HCT116 (cell line): ENCODE measurements at regions not wholly inside any gene's neighbourhood (a gene's known extent, or its start where the extent isn't known, plus 50 kb on each side); places are given as distances from the start of the nearest gene placed in this dataset.

ENCODE experiments used
- ATAC-seq: fragments of 200-7000 bp; cut with Tn5 transposase; 2 replicates; pipeline ENCODE4 v1.9.1; 2020; ENCODE audit warnings: mild to moderate bottlenecking, moderate library complexity
- BruUV-seq: library from RNA; stranded (reverse); fragments of 400-500 nt; replicated peaks from 2 replicates; lab custom pipeline; 2021; lab: Mats Ljungman, UMichigan
- CTCF ChIA-PET: fragments of 300-600 bp; sonication (Branson Sonifier 250); formaldehyde crosslinking; loops from one replicate; lab custom pipeline; 2021; ENCODE audit warnings: antibody characterized with exemption; lab: Charles Lee
- POLR2A ChIA-PET: fragments of 300-600, 350-600 bp; sonication (Branson Sonifier 250); formaldehyde crosslinking; loops from one replicate; lab custom pipeline; 2021; ENCODE audit warnings: antibody characterized with exemption; lab: Charles Lee
- RAD21 ChIA-PET, 2 experiments: fragments of 300-600 bp; sonication (Branson Sonifier 250); formaldehyde crosslinking; loops; one replicate each; lab custom pipeline; 2023; ENCODE audit warnings: low total read pairs in 2 of 2; ENCODE audit not compliant: uncharacterized antibody in 2 of 2, unreplicated experiment in 2 of 2, low non-redundant PET in 1 of 2; lab: Charles Lee
- DNase-seq: peaks from one replicate; pipeline ENCODE4 v3.0.0-alpha.2; 2010; ENCODE audit warnings: low read depth, low spot score
- H2AFZ ChIP-seq: fragments of 200-600 bp; shearing (Covaris generic), sonication (generic); 2 replicates; pipeline ENCODE4 v1.6.1; 2017; ENCODE audit warnings: low read depth, mixed run types, mixed read lengths, antibody characterized with exemption, low read length; ENCODE audit not compliant: poor library complexity, severe bottlenecking
- H3K27ac ChIP-seq: 2 replicates; pipeline ENCODE4 v1.5.1; 2012; ENCODE audit warnings: low read depth, low read length
- H3K27me3 ChIP-seq: fragments of 200-600 bp; sonication (generic); 2 replicates; pipeline ENCODE4 v1.6.1; 2016; ENCODE audit warnings: mixed run types, low read length, mixed read lengths; ENCODE audit not compliant: insufficient read depth
- H3K36me3 ChIP-seq, 2 experiments: fragments of 200-500 bp in 1 of 2; fragments of 200-600 bp in 1 of 2; sonication (Bioruptor generic) in 1 of 2; sonication (generic) in 1 of 2; 2 replicates each; pipeline versions ENCODE4 v1.5.1 to v1.6.1; 2014 to 2016; ENCODE audit warnings: low read length in 2 of 2, inconsistent platforms in 1 of 2, mixed read lengths in 1 of 2, mixed run types in 1 of 2; ENCODE audit not compliant: insufficient read depth in 2 of 2, control insufficient read depth in 1 of 2
- H3K4me1 ChIP-seq, 2 experiments: fragments of 200-600 bp in 1 of 2; sonication (generic) in 1 of 2; 2 replicates each; pipeline versions ENCODE4 v1.5.1 to v1.6.1; 2012 to 2017; ENCODE audit warnings: low read length in 2 of 2, inconsistent platforms in 1 of 2, mild to moderate bottlenecking in 1 of 2, mixed read lengths in 1 of 2, mixed run types in 1 of 2, moderate library complexity in 1 of 2; ENCODE audit not compliant: insufficient read depth in 2 of 2, control insufficient read depth in 1 of 2
- H3K4me2 ChIP-seq: fragments of 200-600 bp; sonication (generic); 2 replicates; pipeline ENCODE4 v1.6.1; 2017; ENCODE audit warnings: mixed run types, low read length, mixed read lengths
- H3K4me3 ChIP-seq, 2 experiments: fragments of 200-600 bp in 1 of 2; sonication (generic) in 1 of 2; replicated peaks in 1 of 2; 2 replicates each; pipeline ENCODE4 v1.5.1; 2011 to 2016; ENCODE audit warnings: low read length in 2 of 2, control low read depth in 1 of 2, low read depth in 1 of 2, mild to moderate bottlenecking in 1 of 2, mixed read lengths in 1 of 2, mixed run types in 1 of 2
- H3K79me2 ChIP-seq: fragments of 200-600 bp; sonication (generic); 2 replicates; pipeline ENCODE4 v1.6.1; 2017; ENCODE audit warnings: mild to moderate bottlenecking, mixed run types, low read length, moderate library complexity, mixed read lengths; ENCODE audit not compliant: insufficient read depth
- H3K9ac ChIP-seq: fragments of 200-600 bp; sonication (generic); 2 replicates; pipeline ENCODE4 v1.6.1; 2016; ENCODE audit warnings: low read length, mixed read lengths
- H3K9me2 ChIP-seq: fragments of 200-600 bp; sonication (generic), shearing (Covaris generic); 2 replicates; pipeline ENCODE4 v1.6.1; 2017; ENCODE audit warnings: mixed run types, mild to moderate bottlenecking, moderate library complexity; ENCODE audit not compliant: insufficient read depth
- H3K9me3 ChIP-seq, 2 experiments: fragments of 200-500 bp in 1 of 2; fragments of 200-600 bp in 1 of 2; sonication (Bioruptor generic) in 1 of 2; sonication (generic) in 1 of 2; 2 replicates each; pipeline ENCODE4 v1.6.1; 2014 to 2017; ENCODE audit warnings: low read length in 2 of 2, mixed read lengths in 2 of 2, inconsistent platforms in 1 of 2, low read depth in 1 of 2, mild to moderate bottlenecking in 1 of 2, mixed run types in 1 of 2, moderate library complexity in 1 of 2; ENCODE audit not compliant: control insufficient read depth in 1 of 2, insufficient read depth in 1 of 2
- H4K20me1 ChIP-seq: fragments of 200-600 bp; sonication (generic), shearing (Covaris generic); 2 replicates; pipeline ENCODE4 v1.6.1; 2017; ENCODE audit warnings: mixed run types, mild to moderate bottlenecking, moderate library complexity; ENCODE audit not compliant: insufficient read depth
- CBX3 ChIP-seq: IDR thresholded peaks from 2 replicates; pipeline ENCODE4 v1.6.1; 2012; ENCODE audit warnings: low read depth
- CEBPB ChIP-seq: IDR thresholded peaks from 2 replicates; pipeline ENCODE4 v1.6.1; 2012; ENCODE audit warnings: low read depth
- CTCF ChIP-seq, 3 experiments: fragments of 200-600 bp in 1 of 3; sonication (generic) in 1 of 3; IDR thresholded peaks in 2 of 3; conservative IDR thresholded peaks in 1 of 3; 2 replicates each; pipeline ENCODE4 v1.5.1; 2012 to 2017; ENCODE audit warnings: low read depth in 2 of 3, low read length in 2 of 3, antibody characterized with exemption in 1 of 3, borderline replicate concordance in 1 of 3, control low read depth in 1 of 3, mild to moderate bottlenecking in 1 of 3, mixed read lengths in 1 of 3, mixed run types in 1 of 3, moderate library complexity in 1 of 3; ENCODE audit not compliant: insufficient read depth in 1 of 3
- EGR1 ChIP-seq: IDR thresholded peaks from 2 replicates; pipeline ENCODE4 v1.6.1; 2012; ENCODE audit warnings: low read depth
- EZH2 ChIP-seq: fragments of 200-600 bp; sonication (generic); IDR thresholded peaks from 2 replicates; pipeline ENCODE4 v1.6.1; 2017; ENCODE audit warnings: antibody characterized with exemption, mixed run types
- FOSL1 ChIP-seq: IDR thresholded peaks from 2 replicates; pipeline ENCODE4 v1.6.1; 2012; ENCODE audit warnings: low read depth
- JUND ChIP-seq: IDR thresholded peaks from 2 replicates; pipeline ENCODE4 v1.6.1; 2012
- MAX ChIP-seq: IDR thresholded peaks from 2 replicates; pipeline ENCODE4 v1.6.1; 2012
- RAD21 ChIP-seq: IDR thresholded peaks from 2 replicates; pipeline ENCODE4 v1.6.1; 2012; ENCODE audit warnings: low read depth, mild to moderate bottlenecking
- SRF ChIP-seq: IDR thresholded peaks from 2 replicates; pipeline ENCODE4 v1.6.1; 2012; ENCODE audit warnings: low read depth
- TCF7L2 ChIP-seq: IDR thresholded peaks from 2 replicates; pipeline ENCODE4 v1.7.0; 2011; ENCODE audit warnings: borderline replicate concordance, inconsistent platforms; ENCODE audit not compliant: insufficient read depth, insufficient read length; ENCODE audit errors: extremely low read depth
- ZBTB33 ChIP-seq: IDR thresholded peaks from 2 replicates; pipeline ENCODE4 v1.6.1; 2011; ENCODE audit warnings: mild to moderate bottlenecking, low read length, moderate library complexity; ENCODE audit not compliant: insufficient replicate concordance; ENCODE audit errors: extremely low read depth
- intact Hi-C: fragments of 100-400 bp; cut with micrococcal nuclease; formaldehyde crosslinking; loops from 2 replicates; pipeline ENCODE4 v1.10.0; 2022
- TF ChIP-seq, protein P1 (sequence below): IDR thresholded peaks from 2 replicates; pipeline ENCODE4 v1.6.1; 2012

DNA sequence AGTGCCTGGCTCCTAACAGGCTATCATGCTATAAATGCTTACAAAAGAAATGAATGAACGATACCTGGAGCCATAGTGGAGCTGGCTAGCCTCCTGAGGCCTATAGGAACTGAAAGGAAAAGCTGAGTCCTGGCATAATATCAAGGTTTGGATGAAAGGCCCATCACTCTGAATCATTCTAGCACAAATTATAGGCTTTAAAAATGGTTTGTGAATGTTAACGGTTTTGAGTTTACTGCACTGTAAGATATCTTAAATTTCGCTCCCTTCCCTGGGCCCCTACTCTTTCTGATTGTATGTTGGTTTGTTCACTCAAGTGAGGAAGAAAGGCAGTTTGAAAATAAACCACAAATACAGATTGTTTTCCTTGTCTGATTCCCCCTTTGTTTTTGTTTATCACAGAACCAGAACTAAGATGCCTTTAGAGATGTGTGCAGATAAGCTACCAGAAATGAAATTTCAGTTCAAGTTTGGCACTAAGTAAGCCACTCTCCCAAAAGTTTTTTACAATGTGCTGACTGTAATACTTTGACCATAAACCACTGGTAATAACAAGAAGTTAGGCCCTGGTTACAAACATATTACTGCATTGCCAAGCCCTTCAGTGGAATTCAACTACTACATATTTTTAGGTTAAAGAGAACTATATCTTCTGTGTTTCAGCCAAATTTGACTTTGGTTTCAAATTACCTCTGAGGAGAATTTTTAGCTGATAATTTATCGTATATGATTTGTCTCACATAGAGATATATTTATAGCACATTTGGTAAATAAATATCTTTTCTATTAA lies 89.5 kb downstream of the ALX1 start:
- CTCF ChIA-PET, result no interaction called here
- Histone ChIP-seq H3K9me2 (no peaks in the 10 kb centered on the region), H3K27me3 (no peaks in the 10 kb centered on the region), H3K79me2 (no peaks in the 10 kb centered on the region), H3K9ac (no peak overlapping the region), H3K9me3 (no peaks in the 10 kb centered on the region), H3K36me3 (no peaks in the 10 kb centered on the region), H3K27ac (no peak overlapping the region), H3K4me2 (no peak overlapping the region), H2AFZ (peak overlapping the region; percentile 38), H3K4me3 (no peak overlapping the region), H3K4me1 (no peaks in the 10 kb centered on the region), H4K20me1 (no peaks in the 10 kb centered on the region)
- no TSS peak for BruUV-seq
- POLR2A ChIA-PET, result interaction anchor here (0.6 kb wide), 1 partner anchor 13 kb away, joined by 3 read pairs; no protein-coding TSS in a partner anchor
- TF ChIP-seq CTCF (IDR thresholded peaks at IDR 0.05 in 2 of 3, conservative IDR thresholded peaks at IDR 0.05 in 1 of 3; ENCODE audit: borderline replicate concordance in 1 of 3, insufficient read depth in 1 of 3, low read depth in 2 of 3, low read length in 2 of 3), result no peak
- no peak for TF ChIP-seq EZH2
- no peak for TF ChIP-seq RAD21
- TF ChIP-seq ZBTB33, result no peak
- no peak for TF ChIP-seq TCF7L2
- TF ChIP-seq EGR1, result no peak
- TF ChIP-seq CEBPB, result no peak
- TF ChIP-seq CBX3, result no peak
- no peak for TF ChIP-seq FOSL1
- TF ChIP-seq, protein P1, sequence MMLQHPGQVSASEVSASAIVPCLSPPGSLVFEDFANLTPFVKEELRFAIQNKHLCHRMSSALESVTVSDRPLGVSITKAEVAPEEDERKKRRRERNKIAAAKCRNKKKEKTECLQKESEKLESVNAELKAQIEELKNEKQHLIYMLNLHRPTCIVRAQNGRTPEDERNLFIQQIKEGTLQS, result no peak
- no peak for TF ChIP-seq SRF
- no peak for TF ChIP-seq MAX
- TF ChIP-seq JUND, result no peak
- DNase-seq, result no peak
- no peak for ATAC-seq
- intact Hi-C loops, result no loop called here
- RAD21 ChIA-PET, result no interaction called here
